Mesenchymal stem cell (in vitro differentiated cells and primary cell): ENCODE measurements at regions not wholly inside any gene's neighbourhood (a gene's known extent, or its start where the extent isn't known, plus 50 kb on each side); places are given as distances from the start of the nearest gene placed in this dataset.

ENCODE experiments used
- DNase-seq: peaks from one replicate; pipeline ENCODE4 v3.0.0-alpha.2; 2013
- H2AFZ ChIP-seq: one replicate; pipeline ENCODE4 v1.6.1; 2013; ENCODE audit warnings: low read depth, mild to moderate bottlenecking, control low read depth, inconsistent platforms, low read length, moderate library complexity
- H2AK5ac ChIP-seq: 2 replicates; pipeline ENCODE4 v1.6.1; 2013; ENCODE audit warnings: low read length, moderate library complexity, mild to moderate bottlenecking, inconsistent platforms; ENCODE audit not compliant: severe bottlenecking
- H2BK120ac ChIP-seq: one replicate; pipeline ENCODE4 v1.6.1; 2013; ENCODE audit warnings: low read depth, mild to moderate bottlenecking, inconsistent platforms, low read length, moderate library complexity
- H2BK12ac ChIP-seq, 2 experiments: one replicate each; pipeline ENCODE4 v1.6.1; 2013; ENCODE audit warnings: inconsistent platforms in 2 of 2, low read length in 2 of 2, mild to moderate bottlenecking in 2 of 2, moderate library complexity in 2 of 2, control low read depth in 1 of 2
- H2BK15ac ChIP-seq: one replicate; pipeline ENCODE4 v1.6.1; 2013; ENCODE audit warnings: mild to moderate bottlenecking, low read depth, inconsistent platforms; ENCODE audit not compliant: poor library complexity, severe bottlenecking
- H2BK5ac ChIP-seq: 2 replicates; pipeline ENCODE4 v1.6.1; 2013; ENCODE audit warnings: low read depth, mild to moderate bottlenecking, low read length, control low read depth, inconsistent platforms; ENCODE audit not compliant: poor library complexity, severe bottlenecking
- H3K14ac ChIP-seq, 2 experiments: one replicate each; pipeline ENCODE4 v1.6.1; 2013; ENCODE audit warnings: inconsistent platforms in 2 of 2, low read length in 2 of 2, control low read depth in 1 of 2, mild to moderate bottlenecking in 1 of 2, moderate library complexity in 1 of 2
- H3K18ac ChIP-seq, 2 experiments: one replicate each; pipeline ENCODE4 v1.6.1; 2013; ENCODE audit warnings: inconsistent platforms in 2 of 2, low read length in 2 of 2, control low read depth in 1 of 2, low read depth in 1 of 2, mild to moderate bottlenecking in 1 of 2
- H3K23ac ChIP-seq, 2 experiments: one replicate each; pipeline ENCODE4 v1.6.1; 2013; ENCODE audit warnings: inconsistent platforms in 2 of 2, low read length in 2 of 2, mild to moderate bottlenecking in 2 of 2, moderate library complexity in 2 of 2, control low read depth in 1 of 2
- H3K27ac ChIP-seq: 2 replicates; pipeline ENCODE4 v1.5.1; 2013; ENCODE audit warnings: mild to moderate bottlenecking, moderate library complexity, low read length, control low read depth, inconsistent platforms; ENCODE audit not compliant: poor library complexity, severe bottlenecking
- H3K27me3 ChIP-seq, 2 experiments: 2 replicates each; pipeline versions ENCODE4 v1.6.1 to v1.7.0; 2013; ENCODE audit warnings: low read length in 2 of 2, mild to moderate bottlenecking in 2 of 2, moderate library complexity in 2 of 2, control low read depth in 1 of 2, inconsistent platforms in 1 of 2; ENCODE audit not compliant: control insufficient read depth in 1 of 2, insufficient read depth in 1 of 2
- H3K36me3 ChIP-seq, 2 experiments: 2 replicates each; pipeline versions ENCODE4 v1.6.1 to v1.7.0; 2013; ENCODE audit warnings: low read length in 2 of 2, control low read depth in 1 of 2, inconsistent platforms in 1 of 2, low read depth in 1 of 2, mild to moderate bottlenecking in 1 of 2; ENCODE audit not compliant: insufficient read depth in 2 of 2, control insufficient read depth in 1 of 2
- H3K4ac ChIP-seq, 2 experiments: one replicate each; pipeline ENCODE4 v1.6.1; 2013; ENCODE audit warnings: inconsistent platforms in 2 of 2, low read length in 2 of 2, mild to moderate bottlenecking in 2 of 2, moderate library complexity in 2 of 2, control low read depth in 1 of 2, low read depth in 1 of 2
- H3K4me1 ChIP-seq: 2 replicates; pipeline ENCODE4 v1.6.1; 2013; ENCODE audit warnings: low read depth, low read length, control low read depth; ENCODE audit not compliant: control insufficient read depth, insufficient read depth
- H3K4me2 ChIP-seq: 2 replicates; pipeline ENCODE4 v1.6.1; 2013; ENCODE audit warnings: low read length, mild to moderate bottlenecking, inconsistent platforms; ENCODE audit not compliant: poor library complexity, severe bottlenecking
- H3K4me3 ChIP-seq, 2 experiments: 2 replicates each; pipeline versions ENCODE4 v1.5.1 to v1.7.0; 2013; ENCODE audit warnings: low read length in 2 of 2, mild to moderate bottlenecking in 2 of 2, control low read depth in 1 of 2, low read depth in 1 of 2; ENCODE audit not compliant: insufficient read depth in 1 of 2
- H3K79me1 ChIP-seq: replicated peaks from 2 replicates; pipeline ENCODE4 v1.6.1; 2013; ENCODE audit warnings: mild to moderate bottlenecking, control low read depth, low read length, inconsistent platforms; ENCODE audit not compliant: poor library complexity, severe bottlenecking
- H3K9ac ChIP-seq: 2 replicates; pipeline ENCODE4 v1.7.0; 2013; ENCODE audit warnings: mild to moderate bottlenecking, low read length, moderate library complexity
- H3K9me3 ChIP-seq: 2 replicates; pipeline ENCODE4 v1.7.0; 2013; ENCODE audit warnings: mild to moderate bottlenecking, low read length; ENCODE audit not compliant: control insufficient read depth
- H4K8ac ChIP-seq: one replicate; pipeline ENCODE4 v1.6.1; 2013; ENCODE audit warnings: inconsistent platforms, mild to moderate bottlenecking, low read length, moderate library complexity
- H4K91ac ChIP-seq: one replicate; pipeline ENCODE4 v1.6.1; 2013; ENCODE audit warnings: mild to moderate bottlenecking, low read length, inconsistent platforms
- WGBS: methylation state at CpG from one replicate; pipeline ENCODE4 v1.1.7; 2013; ENCODE audit warnings: mixed read lengths; 5-methylcytosine and 5-hydroxymethylcytosine counted together

- Histone ChIP-seq H3K36me3 (no peaks in the 10 kb centered on the region), H2BK120ac (no peak overlapping the region), H2AK5ac (no peak overlapping the region), H4K91ac (no peak overlapping the region), H2BK15ac (no peak overlapping the region), H3K79me1 (no peaks in the 10 kb centered on the region), H2AFZ (no peak overlapping the region), H3K4me3 (no peak overlapping the region), H2BK12ac (no peak overlapping the region), H3K23ac (no peak overlapping the region), H3K27ac (no peak overlapping the region), H3K4me1 (no peaks in the 10 kb centered on the region), H3K18ac (no peak overlapping the region), H3K9me3 (no peaks in the 10 kb centered on the region), H2BK5ac (no peak overlapping the region), H4K8ac (no peak overlapping the region), H3K4me2 (no peak overlapping the region), H3K14ac (no peak overlapping the region), H3K9ac (no peak overlapping the region), H3K27me3 (peaks cover 3% of the 10 kb centered on the region in 2 experiments), H3K4ac (no peak overlapping the region)
- DNase-seq = no peak
- no CpG with 5 or more reads among the region's 1 CpG for WGBS
Measured at GRCh38 chr7:28258240-28258639, 77.6 kb upstream of the JAZF1 start.

DNA sequence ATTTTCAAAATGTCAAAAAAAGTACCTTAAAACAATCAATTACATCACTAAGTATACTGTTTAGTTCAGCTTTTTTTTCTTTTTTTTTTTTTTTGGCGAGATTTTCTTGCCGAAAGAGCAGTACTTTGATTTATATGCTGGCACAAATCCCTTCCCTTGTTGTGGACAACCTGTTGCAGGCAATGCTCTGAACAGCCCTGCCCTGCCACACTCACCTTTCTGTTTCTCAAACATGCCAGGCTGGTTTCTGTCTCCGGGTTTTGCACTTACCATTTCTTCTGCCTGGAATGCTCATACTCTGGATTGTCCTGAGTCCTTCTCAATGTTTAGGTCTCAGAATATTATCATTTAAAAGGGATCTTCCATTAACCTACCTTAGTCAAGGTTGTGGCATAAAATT lies 80.4 kb upstream of the JAZF1 start:
- DNase-seq = no peak
- Histone ChIP-seq H4K91ac (no peak overlapping the region), H2BK15ac (no peak overlapping the region), H2AFZ (no peak overlapping the region), H3K18ac (no peak overlapping the region), H3K4me2 (no peak overlapping the region), H2BK120ac (no peak overlapping the region), H2BK12ac (no peak overlapping the region), H3K4me1 (no peaks in the 10 kb centered on the region), H3K36me3 (no peaks in the 10 kb centered on the region), H3K4ac (no peak overlapping the region), H3K79me1 (no peaks in the 10 kb centered on the region), H3K4me3 (no peak overlapping the region), H3K27ac (no peak overlapping the region), H3K14ac (no peak overlapping the region), H2BK5ac (no peak overlapping the region), H3K23ac (no peak overlapping the region), H4K8ac (no peak overlapping the region), H3K27me3 (peaks cover 3% of the 10 kb centered on the region in 2 experiments), H2AK5ac (no peak overlapping the region), H3K9ac (no peak overlapping the region), H3K9me3 (no peaks in the 10 kb centered on the region)
- 74% methylated on average over 3 of the region's 3 CpGs for WGBS

- no peaks in the 10 kb centered on the region for H3K4me1 ChIP-seq
- no peak overlapping the region for H3K23ac ChIP-seq
- peaks cover 0 to 3% of the 10 kb centered on the region in 2 experiments for H3K27me3 ChIP-seq
- no peaks in the 10 kb centered on the region for H3K9me3 ChIP-seq
- no peak overlapping the region for H3K14ac ChIP-seq
- H2BK5ac ChIP-seq = no peak overlapping the region
- H3K79me1 ChIP-seq = no peaks in the 10 kb centered on the region
- no peak overlapping the region for H4K91ac ChIP-seq
- H3K4me3 ChIP-seq = no peak overlapping the region
- H2AK5ac ChIP-seq = no peak overlapping the region
- no peak overlapping the region for H3K4ac ChIP-seq
- DNase-seq = no peak
- no peaks in the 10 kb centered on the region for H3K36me3 ChIP-seq
- H3K9ac ChIP-seq = no peak overlapping the region
- H3K4me2 ChIP-seq = no peak overlapping the region
- no peak overlapping the region for H3K27ac ChIP-seq
- H2BK15ac ChIP-seq = no peak overlapping the region
- 90% methylated on average over 6 of the region's 9 CpGs for WGBS
- H2BK12ac ChIP-seq = no peak overlapping the region
- no peak overlapping the region for H2AFZ ChIP-seq
- no peak overlapping the region for H4K8ac ChIP-seq
- H2BK120ac ChIP-seq = no peak overlapping the region
- H3K18ac ChIP-seq = no peak overlapping the region
Measured at GRCh38 chr7:28263622-28264271, 83.2 kb upstream of the JAZF1 start.

- Histone ChIP-seq H3K23ac (no peak overlapping the region), H3K18ac (no peak overlapping the region), H3K4me3 (no peak overlapping the region), H3K14ac (no peak overlapping the region), H3K4ac (no peak overlapping the region), H2BK12ac (no peak overlapping the region), H3K27me3 (no peaks in the 10 kb centered on the region), H3K4me1 (no peaks in the 10 kb centered on the region), H3K9ac (no peak overlapping the region), H2AFZ (no peak overlapping the region), H4K91ac (no peak overlapping the region), H2BK5ac (no peak overlapping the region), H2BK15ac (no peak overlapping the region), H2AK5ac (no peak overlapping the region), H3K9me3 (no peaks in the 10 kb centered on the region), H3K79me1 (no peaks in the 10 kb centered on the region), H3K4me2 (no peak overlapping the region), H4K8ac (no peak overlapping the region), H3K36me3 (no peaks in the 10 kb centered on the region), H2BK120ac (no peak overlapping the region), H3K27ac (no peak overlapping the region)
- 87% methylated on average over 1 of the region's 2 CpGs for WGBS
- no peak for DNase-seq
Measured at GRCh38 chr7:28266402-28266801, 85.8 kb upstream of the JAZF1 start.
